Adrenal gland (tissue), 9 donors: ENCODE measurements at regions not wholly inside any gene's neighbourhood (a gene's known extent, or its start where the extent isn't known, plus 50 kb on each side); places are given as distances from the start of the nearest gene placed in this dataset.
A peak's percentile ranks its signal among the peaks of the same experiment; 100 is the strongest.

Experiments
- DNase-seq, 7 donors: peaks; one replicate each; pipeline ENCODE4 v3.0.0-alpha.2; 2019 to 2020
- H3K27ac ChIP-seq, 5 donors: fragments of 200-600 bp; sonication (generic) in 4 of 5; 1 replicate in 3 of 5; 2 replicates in 2 of 5; pipeline versions ENCODE4 v1.5.1 to v1.8.0; 2016 to 2020; ENCODE audit warnings: mild to moderate bottlenecking in 1 of 5
- H3K27me3 ChIP-seq: fragments of 200-600 bp; 2 replicates; pipeline ENCODE4 v1.8.0; 2021
- H3K36me3 ChIP-seq, 2 donors: fragments of 200-600 bp; replicated peaks in 1 of 2; 1 replicate in 1 of 2; 2 replicates in 1 of 2; pipeline versions ENCODE4 v1.5.1 to v1.8.0; 2018 to 2022
- H3K4me1 ChIP-seq, 2 donors: fragments of 200-600 bp; replicated peaks in 1 of 2; 1 replicate in 1 of 2; 2 replicates in 1 of 2; pipeline versions ENCODE4 v1.5.1 to v1.8.0; 2018 to 2021
- H3K4me3 ChIP-seq, 4 donors: fragments of 200-600 bp; sonication (generic) in 3 of 4; one replicate each; pipeline ENCODE4 v1.5.1; 2016 to 2018
- H3K9me3 ChIP-seq, 3 donors: fragments of 200-600 bp; sonication (generic) in 1 of 3; replicated peaks in 1 of 3; 1 replicate in 2 of 3; 2 replicates in 1 of 3; pipeline versions ENCODE4 v1.5.1 to v1.8.0; 2016 to 2021
- POLR2A ChIP-seq, 2 donors: fragments of 450-650 bp; IDR thresholded peaks; one replicate each; pipeline ENCODE4 v1.6.1; 2017; ENCODE audit warnings: antibody characterized with exemption in 2 of 2, mild to moderate bottlenecking in 2 of 2, moderate library complexity in 1 of 2
- WGBS, 4 donors: extraction: QIAGEN DNeasy Blood & Tissue Kit in 2 of 4; methylation state at CpG; one replicate each; pipeline versions ENCODE4 v1.1.5 to v1.1.7; 2013 to 2017; 5-methylcytosine and 5-hydroxymethylcytosine counted together
- intact Hi-C, 2 donors: fragments of 100-400 bp; cut with DNase I; formaldehyde crosslinking; loops; one replicate each; pipeline versions ENCODE4 v1.14.1 to v1.15.0; 2022 to 2023
- TF ChIP-seq, protein P1 (sequence below), 6 experiments: fragments of 450-650 bp in 4 of 6; fragments of 200-600 bp in 2 of 6; sonication (generic) in 1 of 6; IDR thresholded peaks; 1 replicate in 5 of 6; 2 replicates in 1 of 6; pipeline versions ENCODE4 v1.5.1 to v1.8.0; 2016 to 2021; ENCODE audit warnings: antibody characterized with exemption in 6 of 6, mild to moderate bottlenecking in 2 of 6, moderate library complexity in 1 of 6
- donor health status: healthy with polysubstance abuse.
- donor health status: Bipolar disorder and iron deficiency.
- donor health status: DM: yes; HTN: yes; CAD: no.
- donor health status: DM: no; HTN: no; CAD: no.
- donor health status: DM: no; HTN: no; CAD: no.

GRCh38 chr9:86764221-86764624, 183.1 kb downstream of the GAS1 start:
- Histone ChIP-seq H3K27me3 (no peaks in the 10 kb centered on the region), H3K27ac (peak overlapping the region in 1 of 5 donors; percentile 63), H3K36me3 (no peaks in the 10 kb centered on the region), H3K4me3 (no peak overlapping the region), H3K9me3 (peaks cover 0 to 4% (median 0%) of the 10 kb centered on the region in 3 donors), H3K4me1 (no peaks in the 10 kb centered on the region)
- 77 to 94% (median 85%) methylated on average over 11 of the region's 11 CpGs for WGBS, 4 donors
- no peak for TF ChIP-seq POLR2A (IDR thresholded peaks at IDR 0.05)
- TF ChIP-seq, protein P1, sequence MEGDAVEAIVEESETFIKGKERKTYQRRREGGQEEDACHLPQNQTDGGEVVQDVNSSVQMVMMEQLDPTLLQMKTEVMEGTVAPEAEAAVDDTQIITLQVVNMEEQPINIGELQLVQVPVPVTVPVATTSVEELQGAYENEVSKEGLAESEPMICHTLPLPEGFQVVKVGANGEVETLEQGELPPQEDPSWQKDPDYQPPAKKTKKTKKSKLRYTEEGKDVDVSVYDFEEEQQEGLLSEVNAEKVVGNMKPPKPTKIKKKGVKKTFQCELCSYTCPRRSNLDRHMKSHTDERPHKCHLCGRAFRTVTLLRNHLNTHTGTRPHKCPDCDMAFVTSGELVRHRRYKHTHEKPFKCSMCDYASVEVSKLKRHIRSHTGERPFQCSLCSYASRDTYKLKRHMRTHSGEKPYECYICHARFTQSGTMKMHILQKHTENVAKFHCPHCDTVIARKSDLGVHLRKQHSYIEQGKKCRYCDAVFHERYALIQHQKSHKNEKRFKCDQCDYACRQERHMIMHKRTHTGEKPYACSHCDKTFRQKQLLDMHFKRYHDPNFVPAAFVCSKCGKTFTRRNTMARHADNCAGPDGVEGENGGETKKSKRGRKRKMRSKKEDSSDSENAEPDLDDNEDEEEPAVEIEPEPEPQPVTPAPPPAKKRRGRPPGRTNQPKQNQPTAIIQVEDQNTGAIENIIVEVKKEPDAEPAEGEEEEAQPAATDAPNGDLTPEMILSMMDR (IDR thresholded peaks at IDR 0.05), result no peak
- intact Hi-C loops, result no loop called here
- no peak for DNase-seq

DNA sequence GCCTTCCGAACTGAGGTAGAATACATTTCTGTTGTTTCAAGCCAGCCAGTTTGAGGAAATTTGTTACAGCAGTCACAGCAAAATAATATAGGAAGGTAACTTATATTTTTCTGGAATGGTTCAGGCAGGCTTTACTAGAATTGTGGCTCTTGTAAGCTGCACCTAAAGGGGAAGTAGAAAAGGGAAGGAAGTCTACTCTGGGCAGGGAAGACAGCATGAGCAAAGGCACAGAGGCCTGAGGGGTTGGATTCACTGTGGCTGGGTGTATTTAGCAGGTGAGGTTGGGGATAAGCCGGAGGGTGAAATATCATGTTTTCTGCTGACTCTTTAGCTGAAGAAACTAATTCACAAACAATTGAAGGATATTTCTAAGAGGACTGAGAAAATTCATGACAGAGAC, 183.5 kb downstream of the GAS1 start:
- no peak for DNase-seq
- Histone ChIP-seq H3K4me1 (no peaks in the 10 kb centered on the region), H3K36me3 (no peaks in the 10 kb centered on the region), H3K9me3 (peaks cover 0 to 4% (median 0%) of the 10 kb centered on the region in 3 donors), H3K27me3 (no peaks in the 10 kb centered on the region), H3K27ac (peak overlapping the region in 1 of 5 donors; percentile 63), H3K4me3 (no peak overlapping the region)
- TF ChIP-seq POLR2A (IDR thresholded peaks at IDR 0.05), result no peak
- TF ChIP-seq, protein P1 (IDR thresholded peaks at IDR 0.05), result no peak
- intact Hi-C loops, result no loop called here
- WGBS, 4 donors, result 72 to 86% (median 81%) methylated on average over 2 of the region's 2 CpGs

GRCh38 chr9:86757382-86757720, 190.0 kb downstream of the GAS1 start:
- H3K36me3 ChIP-seq, result no peaks in the 10 kb centered on the region
- H3K4me3 ChIP-seq, result no peak overlapping the region
- 76 to 100% (median 90%) methylated on average over 1 of the region's 1 CpG; no CpG with 5 or more reads in 1 of the 4 donors for WGBS, 4 donors
- H3K27me3 ChIP-seq, result no peaks in the 10 kb centered on the region
- peaks cover 0 to 4% (median 0%) of the 10 kb centered on the region in 3 donors for H3K9me3 ChIP-seq
- H3K4me1 ChIP-seq, result no peaks in the 10 kb centered on the region
- intact Hi-C loops, result no loop called here
- DNase-seq, result no peak
- TF ChIP-seq POLR2A (IDR thresholded peaks at IDR 0.05), result no peak
- TF ChIP-seq, protein P1 (IDR thresholded peaks at IDR 0.05), result no peak
- no peak overlapping the region for H3K27ac ChIP-seq

DNA sequence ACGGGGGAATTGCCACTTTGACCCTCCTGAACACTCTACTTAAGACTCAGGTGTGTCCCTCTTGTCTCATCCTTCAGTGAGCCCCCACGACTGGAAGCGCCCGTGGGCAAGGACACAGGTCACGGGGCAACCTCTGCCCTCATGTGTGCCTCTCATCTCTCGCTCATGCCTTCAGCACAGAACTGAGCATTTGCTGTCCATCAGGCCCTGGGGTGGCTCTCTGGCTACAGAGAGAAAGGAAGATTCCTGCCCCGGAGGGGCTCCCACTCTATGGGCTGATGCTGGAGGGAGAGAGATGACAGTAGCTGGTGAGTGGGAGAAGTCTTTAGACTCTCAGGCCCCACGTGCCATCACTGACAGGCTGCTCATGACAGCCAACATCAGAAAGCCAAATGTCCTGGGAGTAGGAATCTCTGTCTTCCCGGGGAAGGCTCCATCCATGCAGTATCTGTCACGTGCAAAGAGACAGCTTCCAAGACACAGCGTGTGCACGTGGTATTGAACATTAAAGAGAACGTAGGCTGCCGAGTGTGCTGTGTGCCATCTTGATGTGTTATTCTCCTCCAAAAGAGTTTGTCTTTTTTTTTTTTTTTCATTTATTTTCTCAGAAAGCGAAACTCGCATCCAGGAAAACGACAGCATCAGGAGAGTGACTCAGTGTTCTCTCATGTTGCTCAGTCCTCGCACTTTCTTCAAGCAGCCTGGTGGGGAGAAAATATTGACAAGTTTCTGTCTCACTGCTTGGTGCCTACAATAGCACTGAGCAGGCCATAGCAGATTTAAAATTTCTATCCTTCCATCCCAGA, 190.5 kb downstream of the GAS1 start:
- DNase-seq, result no peak
- intact Hi-C loops, result no loop called here
- no peak for TF ChIP-seq POLR2A (IDR thresholded peaks at IDR 0.05)
- TF ChIP-seq, protein P1 (IDR thresholded peaks at IDR 0.05), result no peak

More for the DNA sequence above, 190.5 kb downstream of the GAS1 start:
- no peaks in the 10 kb centered on the region for H3K36me3 ChIP-seq
- H3K27me3 ChIP-seq, result no peaks in the 10 kb centered on the region
- 74 to 82% (median 79%) methylated on average over 17 to 18 of the region's 18 CpGs for WGBS, 4 donors
- H3K4me1 ChIP-seq, result no peaks in the 10 kb centered on the region
- H3K4me3 ChIP-seq, result no peak overlapping the region
- H3K27ac ChIP-seq, result no peak overlapping the region
- peaks cover 0 to 4% (median 0%) of the 10 kb centered on the region in 3 donors for H3K9me3 ChIP-seq
